NCI-H1048 (cell line): ENCODE measurements at regions not wholly inside any gene's neighbourhood (a gene's known extent, or its start where the extent isn't known, plus 50 kb on each side); places are given as distances from the start of the nearest gene placed in this dataset.

Source experiments
- DNase-seq: peaks from one replicate; lab custom pipeline; 2025; lab: John Stamatoyannopoulos, UW

DNA sequence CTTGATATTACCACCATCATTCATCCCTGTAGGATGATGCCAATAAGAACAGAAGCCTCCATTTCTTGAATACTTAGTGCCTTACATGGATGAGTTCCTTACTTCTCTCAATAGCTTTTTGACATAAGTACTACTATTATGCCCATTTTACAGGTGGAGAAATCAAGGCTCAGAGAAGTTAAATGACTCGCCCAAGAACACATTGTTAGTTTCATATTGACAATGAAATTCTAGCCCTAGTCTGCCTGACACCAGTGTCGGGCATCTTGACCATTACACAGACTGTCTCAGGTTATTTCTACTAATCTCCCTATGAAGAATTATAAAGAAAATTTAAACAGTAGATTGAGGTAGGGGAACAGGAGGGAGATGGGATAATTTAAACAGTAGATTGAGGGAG is 52.5 kb upstream of the ARL8B start:
- DNase-seq: no peak

DNA sequence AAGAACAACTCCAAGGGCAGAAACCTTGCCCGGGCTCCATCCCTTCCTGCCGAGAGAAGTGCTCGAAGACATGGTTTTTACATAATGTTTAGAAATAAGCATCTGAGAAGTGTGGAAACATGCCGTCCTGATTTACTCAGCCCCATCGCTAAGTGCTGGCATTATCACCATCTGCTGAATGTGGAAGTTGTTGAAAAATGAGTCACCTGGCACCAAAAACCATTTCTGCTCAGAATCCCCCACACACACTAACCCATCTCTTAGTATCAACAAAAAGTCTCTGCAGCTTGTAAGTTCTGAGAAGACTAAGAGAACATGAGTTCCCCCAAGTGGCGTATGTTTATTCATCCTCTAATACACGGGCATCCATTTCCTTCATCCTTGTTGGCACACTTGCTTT is 51.0 kb upstream of the ARL8B start:
- DNase-seq: no peak

DNA sequence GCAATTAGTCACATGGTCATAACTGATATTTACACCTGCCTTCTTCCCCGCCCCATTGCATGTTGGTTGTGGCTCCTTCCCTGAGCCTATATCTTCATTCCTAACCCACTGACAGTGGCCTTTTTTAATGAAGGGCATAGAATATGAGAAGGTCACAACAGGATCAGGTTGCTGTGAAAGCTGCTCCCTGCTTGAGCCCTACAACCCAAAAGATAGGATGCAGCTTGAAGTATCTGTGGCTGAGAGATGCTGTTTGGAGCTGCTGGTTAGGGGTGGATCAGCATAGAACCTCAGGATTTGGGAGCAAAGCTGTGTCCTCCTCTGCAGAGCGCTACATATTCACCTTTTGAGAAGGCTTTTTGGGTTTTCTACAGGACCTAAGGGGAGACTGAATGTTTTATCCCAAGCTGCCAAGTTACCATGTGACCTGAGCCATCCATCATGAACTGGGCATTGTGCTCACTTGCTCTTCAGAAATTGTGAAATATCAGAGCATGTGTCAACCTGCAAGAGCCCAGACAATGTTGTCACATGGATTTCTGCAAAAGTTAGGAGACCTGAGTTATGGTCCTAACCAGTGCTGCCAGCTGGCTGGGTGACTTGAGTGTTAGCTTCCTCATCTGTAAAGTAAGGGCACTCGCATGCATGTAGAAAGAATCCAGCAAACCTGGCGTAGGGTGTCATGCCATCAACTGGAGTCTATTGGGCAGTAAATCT is 49.8 kb upstream of the ARL8B start:
- no peak for DNase-seq
